T-helper 2 cell (primary cell): ENCODE measurements at regions not wholly inside any gene's neighbourhood (a gene's known extent, or its start where the extent isn't known, plus 50 kb on each side); places are given as distances from the start of the nearest gene placed in this dataset.
"Not testable (repeated sequence)": the region's sequence is repeated elsewhere in the genome, so short reads cannot be mapped to it uniquely, and the experiment has no call there.

Source experiments
- DNase-seq, 5 experiments: peaks; one replicate each; pipeline versions ENCODE4 v3.0.0 to v3.0.0-alpha.2; 2012 to 2022

DNA sequence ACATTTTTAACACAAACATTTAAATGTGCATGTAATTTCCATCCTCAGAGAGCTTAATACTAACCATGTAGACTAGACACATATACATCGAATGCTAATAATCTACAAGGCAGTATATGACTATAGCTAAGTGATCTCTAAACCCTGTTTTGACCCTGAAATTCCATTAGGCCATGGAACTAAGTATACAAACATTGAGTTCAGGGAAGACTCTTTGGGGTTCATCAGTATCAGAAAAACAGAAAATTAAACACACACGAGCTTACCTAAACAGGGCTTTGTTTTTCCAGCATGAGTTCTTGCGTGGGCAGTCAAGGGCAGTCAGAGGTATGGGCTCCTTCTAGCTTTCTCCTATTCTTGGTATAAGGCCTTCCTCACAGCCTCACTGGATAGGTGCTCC is 106.0 kb upstream of the COPS8 start:
- no peak for DNase-seq

GRCh38 chr2:236980961-236981360 is 104.7 kb upstream of the COPS8 start:
- no peak for DNase-seq

DNA sequence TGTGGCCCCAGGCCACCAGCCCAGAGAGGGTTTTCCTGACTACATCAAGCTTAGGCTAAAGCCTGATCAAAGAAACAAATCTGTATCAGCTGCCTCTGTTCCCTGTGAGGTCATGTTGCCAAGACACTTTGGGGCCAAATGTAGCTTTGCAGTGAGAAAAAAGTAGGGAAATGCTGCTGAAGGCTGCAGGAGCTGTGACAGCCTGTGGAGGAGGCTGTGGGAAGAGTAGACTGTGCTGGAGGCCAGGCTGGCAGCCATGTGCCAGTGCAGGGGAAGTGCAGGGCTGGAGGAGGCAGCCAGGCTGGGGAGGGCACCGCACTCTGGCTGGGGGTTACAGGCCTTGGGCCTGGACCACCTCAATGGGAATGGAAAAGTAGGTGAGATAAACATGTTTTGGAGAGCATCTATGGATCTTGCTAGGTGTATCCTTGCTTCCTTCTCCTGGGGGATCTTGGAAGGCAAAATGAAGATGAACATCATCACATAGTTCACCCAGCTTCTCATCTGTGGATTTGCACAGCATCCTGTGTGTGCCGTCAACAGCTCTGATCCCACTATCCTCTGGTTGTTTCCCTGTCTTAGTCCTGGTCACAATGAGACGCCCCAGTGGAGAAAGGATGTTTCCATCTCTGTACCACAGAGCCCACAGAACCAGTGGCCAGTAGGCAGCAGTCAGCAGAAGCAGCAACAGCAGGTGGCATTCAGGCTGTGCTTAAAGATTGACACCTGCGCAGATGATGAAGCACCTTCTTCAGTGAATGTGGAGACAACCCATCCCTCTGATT is 103.8 kb upstream of the COPS8 start:
- no peak for DNase-seq

GRCh38 chr2:236982693-236983455 is 102.8 kb upstream of the COPS8 start:
- no peak for DNase-seq

DNA sequence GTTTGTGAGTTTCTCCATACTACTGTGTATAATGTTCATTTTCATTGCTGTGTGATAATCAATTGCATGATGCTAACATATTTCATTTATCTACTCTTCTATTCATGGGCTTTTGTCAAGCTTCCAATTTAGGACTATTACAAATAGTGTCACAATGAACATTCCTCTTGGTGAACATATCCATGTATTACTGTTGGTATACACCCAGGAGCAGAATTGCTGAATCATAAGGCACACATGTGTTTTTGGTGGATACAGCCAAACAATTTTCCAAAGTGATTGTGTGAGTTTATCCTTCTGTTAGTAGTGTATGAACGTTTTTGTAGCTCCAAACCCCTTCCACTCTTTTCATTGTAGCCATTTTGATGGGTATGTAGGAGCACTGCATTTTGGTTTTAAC is 101.6 kb upstream of the COPS8 start:
- DNase-seq, result no peak

- DNase-seq, result no peak
Measured at GRCh38 chr2:236985761-236986339, 99.8 kb upstream of the COPS8 start.

DNA sequence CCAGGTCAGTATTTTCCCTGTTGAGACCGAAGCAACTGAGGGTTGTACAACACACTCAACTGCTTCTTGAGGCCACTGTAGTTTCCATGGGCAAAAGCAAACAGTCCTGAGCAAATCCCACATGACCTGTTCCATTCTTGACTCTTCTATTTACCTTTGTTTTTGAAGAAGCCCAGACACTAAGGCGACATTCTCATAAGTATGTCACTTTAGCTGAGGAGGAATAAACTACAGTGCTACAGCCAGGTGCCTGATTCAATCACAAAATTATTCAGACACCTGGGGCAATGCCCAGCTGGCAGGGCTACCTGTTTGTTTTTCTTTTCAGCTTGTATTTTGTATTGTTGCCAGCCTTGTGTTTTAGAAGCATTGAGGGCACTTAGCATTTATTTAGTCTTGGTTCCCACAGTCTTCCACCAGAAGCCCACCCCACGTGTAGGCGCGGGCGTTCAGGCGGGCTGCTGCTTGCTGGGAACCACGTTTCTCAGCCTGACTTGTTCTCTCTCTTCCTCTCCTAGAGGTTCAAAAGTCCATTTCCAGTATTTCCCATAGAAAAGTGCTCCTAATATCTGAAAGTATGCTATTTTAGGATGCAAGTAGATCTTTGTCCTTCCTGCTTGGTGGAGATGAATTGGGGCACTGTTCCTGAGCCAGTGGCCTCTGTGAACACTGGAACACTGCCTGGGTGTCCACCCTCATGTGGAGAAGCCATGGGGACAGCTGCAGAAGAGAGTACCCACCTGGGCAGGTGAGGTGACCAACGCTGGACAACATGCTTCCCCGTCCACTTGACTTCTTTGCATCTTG is 99.0 kb upstream of the COPS8 start:
- DNase-seq, result no peak

- no peak for DNase-seq
Measured at GRCh38 chr2:236988216-236988615, 97.5 kb upstream of the COPS8 start.

GRCh38 chr2:236988690-236989624 is 96.7 kb upstream of the COPS8 start:
- no peak for DNase-seq

DNA sequence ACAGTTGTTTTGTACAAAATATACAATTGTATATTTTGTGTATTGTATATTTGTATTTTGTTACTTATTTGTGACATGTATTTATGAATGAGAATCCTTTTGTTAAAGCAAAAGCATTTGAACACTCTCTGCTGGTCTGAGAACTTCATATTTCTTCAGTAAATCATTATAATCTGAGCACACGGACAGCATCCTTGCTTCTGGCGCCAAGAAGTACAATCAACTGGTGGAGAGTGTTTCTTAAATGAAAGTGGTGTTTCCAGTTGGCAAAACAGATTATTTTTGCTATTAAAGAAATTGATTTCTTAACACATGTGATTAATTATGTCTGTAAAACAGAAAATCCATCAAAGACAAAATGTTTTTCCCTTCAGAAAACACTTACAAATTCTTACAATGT is 95.1 kb upstream of the COPS8 start:
- no peak for DNase-seq

GRCh38 chr2:236991874-236992273 is 93.8 kb upstream of the COPS8 start:
- DNase-seq, result no peak

- DNase-seq, result no peak
Measured at GRCh38 chr2:236993286-236993685, 92.4 kb upstream of the COPS8 start.

DNA sequence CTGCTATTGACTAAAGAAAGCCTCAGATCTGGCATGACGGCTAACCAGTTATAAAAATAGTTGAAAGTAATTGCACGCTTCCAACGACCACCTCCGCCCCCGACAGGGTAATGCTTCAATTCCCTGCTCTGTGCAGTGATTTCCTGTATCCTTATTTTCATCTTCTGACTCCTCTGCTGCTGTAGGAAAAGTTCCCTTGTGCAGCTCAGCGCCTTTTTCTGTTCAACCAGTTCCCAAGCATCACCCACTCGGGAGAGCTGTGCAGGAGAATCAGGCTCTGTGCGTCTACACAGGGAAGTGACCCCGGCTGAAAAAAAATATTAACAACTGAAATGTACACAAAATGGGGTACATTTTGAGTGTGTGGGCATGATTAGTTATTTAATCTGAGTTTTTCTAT is 91.3 kb upstream of the COPS8 start:
- no peak for DNase-seq

GRCh38 chr2:236997069-236997715 is 88.5 kb upstream of the COPS8 start:
- DNase-seq, result no peak

- no peak for DNase-seq
Measured at GRCh38 chr2:236998236-236998635, 87.5 kb upstream of the COPS8 start.

GRCh38 chr2:236998758-236999157 is 86.9 kb upstream of the COPS8 start:
- no peak for DNase-seq

DNA sequence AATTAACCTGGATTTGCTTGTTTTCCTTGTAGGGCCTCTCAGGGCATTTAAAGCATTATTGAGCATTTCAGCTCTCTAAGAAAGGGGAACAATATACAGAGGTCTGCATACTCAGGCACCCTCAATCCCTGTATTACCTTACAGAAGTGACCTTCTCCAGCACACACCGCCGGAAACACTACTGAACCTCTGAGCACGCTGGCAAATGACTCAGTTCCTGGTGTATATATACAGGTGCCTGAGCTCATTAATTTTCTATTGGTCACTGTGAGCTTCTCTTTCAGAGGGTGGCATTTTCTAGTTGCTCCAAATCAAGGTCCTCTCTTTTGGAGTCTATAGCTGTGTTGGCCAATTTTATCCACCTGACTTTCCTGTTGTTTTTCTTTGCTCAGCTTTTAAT is 85.2 kb upstream of the COPS8 start:
- DNase-seq, result no peak

DNA sequence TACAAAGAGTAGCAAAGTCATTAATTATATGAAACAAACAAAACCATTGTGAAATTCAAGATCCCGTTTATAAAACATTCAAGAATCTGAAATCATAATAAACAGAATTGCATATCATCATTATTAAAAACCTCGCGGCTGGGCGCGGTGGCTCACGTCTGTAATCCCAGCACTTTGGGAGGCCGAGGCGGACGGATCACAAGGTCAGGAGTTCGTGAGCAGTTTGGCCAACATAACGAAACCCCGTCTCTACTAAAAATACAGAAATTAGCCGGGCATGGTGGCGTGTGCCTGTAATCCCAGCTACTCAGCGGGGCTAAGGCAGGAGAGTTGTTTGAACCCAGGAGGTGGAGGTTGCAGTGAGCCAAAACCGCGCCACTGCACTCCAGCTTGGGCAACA is 80.3 kb upstream of the COPS8 start:
- DNase-seq, result not testable (repeated sequence)

GRCh38 chr2:237011206-237011795 is 74.4 kb upstream of the COPS8 start:
- no peak for DNase-seq

GRCh38 chr2:237012004-237012403 is 73.7 kb upstream of the COPS8 start:
- DNase-seq, result no peak
